Bronchial epithelial cell (primary cell): ENCODE measurements at regions not wholly inside any gene's neighbourhood (a gene's known extent, or its start where the extent isn't known, plus 50 kb on each side); places are given as distances from the start of the nearest gene placed in this dataset.
"Not testable (repeated sequence)": the region's sequence is repeated elsewhere in the genome, so short reads cannot be mapped to it uniquely, and the experiment has no call there.

Experiments
- DNase-seq: peaks from one replicate; pipeline ENCODE4 v3.0.0-alpha.2; 2010; ENCODE audit warnings: low read depth
- FAIRE-seq: peaks from 2 replicates; lab custom pipeline; 2011; peaks lifted over from hg19 to GRCh38; lab: Jason Lieb, UNC
- H3K27me3 ChIP-seq: 2 replicates; pipeline ENCODE4 v1.5.1; 2011; ENCODE audit warnings: low read length; ENCODE audit not compliant: control insufficient read depth, insufficient read depth
- H3K36me3 ChIP-seq: 2 replicates; pipeline ENCODE4 v1.5.1; 2011; ENCODE audit warnings: low read length; ENCODE audit not compliant: control insufficient read depth, insufficient read depth
- H3K4me3 ChIP-seq: 2 replicates; pipeline ENCODE4 v1.5.1; 2011; ENCODE audit warnings: mild to moderate bottlenecking, low read depth, low read length, control low read depth
- TF ChIP-seq, protein P1 (sequence below): IDR thresholded peaks from 2 replicates; pipeline ENCODE4 v1.5.1; 2011; ENCODE audit warnings: mild to moderate bottlenecking, moderate library complexity, low read length, control low read depth, inconsistent platforms; ENCODE audit not compliant: insufficient read depth, severe bottlenecking

DNA sequence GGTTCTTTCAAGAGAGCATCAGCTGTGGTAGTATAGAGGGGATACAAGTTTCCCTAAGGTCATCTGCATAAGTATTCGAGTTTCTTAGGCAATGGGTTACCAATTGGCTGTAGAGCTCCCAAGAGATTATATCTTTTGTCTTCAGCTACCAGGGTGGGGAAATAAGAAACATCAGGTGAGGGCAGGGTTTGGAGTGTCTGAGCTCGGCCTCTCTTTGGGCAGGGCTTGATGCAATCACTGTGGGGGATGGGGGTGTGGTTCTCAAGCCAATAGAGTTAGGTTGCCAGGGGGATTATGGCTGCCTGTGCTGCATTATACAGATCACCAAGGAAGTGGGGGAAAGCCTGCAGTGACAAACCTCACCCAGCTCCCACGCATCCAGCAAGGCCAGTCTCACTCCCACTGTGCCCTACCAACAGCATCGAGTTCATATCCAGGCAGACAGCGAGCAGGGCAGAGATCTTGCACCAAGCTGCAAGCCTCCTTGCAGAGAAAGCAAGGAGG lies 172.1 kb upstream of the MAGEE2 start:
- Histone ChIP-seq H3K4me3 (no peak overlapping the region), H3K36me3 (no peaks in the 10 kb centered on the region), H3K27me3 (no peaks in the 10 kb centered on the region)
- no peak for FAIRE-seq
- no peak for DNase-seq
- TF ChIP-seq, protein P1, sequence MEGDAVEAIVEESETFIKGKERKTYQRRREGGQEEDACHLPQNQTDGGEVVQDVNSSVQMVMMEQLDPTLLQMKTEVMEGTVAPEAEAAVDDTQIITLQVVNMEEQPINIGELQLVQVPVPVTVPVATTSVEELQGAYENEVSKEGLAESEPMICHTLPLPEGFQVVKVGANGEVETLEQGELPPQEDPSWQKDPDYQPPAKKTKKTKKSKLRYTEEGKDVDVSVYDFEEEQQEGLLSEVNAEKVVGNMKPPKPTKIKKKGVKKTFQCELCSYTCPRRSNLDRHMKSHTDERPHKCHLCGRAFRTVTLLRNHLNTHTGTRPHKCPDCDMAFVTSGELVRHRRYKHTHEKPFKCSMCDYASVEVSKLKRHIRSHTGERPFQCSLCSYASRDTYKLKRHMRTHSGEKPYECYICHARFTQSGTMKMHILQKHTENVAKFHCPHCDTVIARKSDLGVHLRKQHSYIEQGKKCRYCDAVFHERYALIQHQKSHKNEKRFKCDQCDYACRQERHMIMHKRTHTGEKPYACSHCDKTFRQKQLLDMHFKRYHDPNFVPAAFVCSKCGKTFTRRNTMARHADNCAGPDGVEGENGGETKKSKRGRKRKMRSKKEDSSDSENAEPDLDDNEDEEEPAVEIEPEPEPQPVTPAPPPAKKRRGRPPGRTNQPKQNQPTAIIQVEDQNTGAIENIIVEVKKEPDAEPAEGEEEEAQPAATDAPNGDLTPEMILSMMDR = no peak

DNA sequence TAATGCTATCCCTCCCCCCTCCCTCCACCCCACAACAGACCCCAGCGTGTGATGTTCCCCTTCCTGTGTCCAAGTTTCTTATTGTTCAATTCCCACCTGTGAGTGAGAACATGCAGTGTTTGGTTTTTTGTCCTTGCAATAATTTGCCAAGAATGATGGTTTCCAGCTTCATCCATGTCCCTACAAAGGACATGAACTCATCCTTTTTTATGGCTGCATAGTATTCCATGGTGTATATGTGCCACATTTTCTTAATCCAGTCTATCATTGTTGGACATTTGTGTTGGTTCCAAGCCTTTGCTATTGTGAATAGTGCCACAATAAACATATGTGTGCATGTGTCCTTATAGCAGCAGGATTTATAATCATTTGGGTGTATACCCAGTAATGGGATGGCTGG lies 176.3 kb upstream of the MAGEE2 start:
- H3K36me3 ChIP-seq, H3K4me3 ChIP-seq, DNase-seq, FAIRE-seq, H3K27me3 ChIP-seq: not testable (repeated sequence)

DNA sequence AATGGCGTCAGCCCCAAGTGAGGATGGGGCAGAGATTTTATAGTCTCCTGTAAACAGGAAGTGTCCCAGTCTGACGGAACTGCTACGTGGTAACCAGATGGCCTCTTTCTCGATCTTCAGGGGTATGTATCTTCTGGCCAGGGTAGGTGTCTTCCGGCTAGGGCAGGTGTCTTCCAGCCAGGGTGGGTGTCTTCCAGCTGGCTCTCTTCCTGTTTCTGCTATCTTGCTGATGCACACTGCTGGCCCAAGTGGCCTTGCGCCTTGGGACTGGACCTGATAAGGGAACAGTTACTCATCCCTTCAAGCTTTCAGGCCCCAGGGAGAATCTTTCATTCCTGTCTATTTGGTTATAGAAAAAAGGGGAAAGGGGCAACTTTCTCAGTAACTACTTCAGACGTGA lies 178.7 kb upstream of the MAGEE2 start:
- DNase-seq (no peak), FAIRE-seq (no peak)
- Histone ChIP-seq H3K4me3 (no peak overlapping the region), H3K36me3 (no peaks in the 10 kb centered on the region), H3K27me3 (no peaks in the 10 kb centered on the region)
- TF ChIP-seq, protein P1 = no peak

DNA sequence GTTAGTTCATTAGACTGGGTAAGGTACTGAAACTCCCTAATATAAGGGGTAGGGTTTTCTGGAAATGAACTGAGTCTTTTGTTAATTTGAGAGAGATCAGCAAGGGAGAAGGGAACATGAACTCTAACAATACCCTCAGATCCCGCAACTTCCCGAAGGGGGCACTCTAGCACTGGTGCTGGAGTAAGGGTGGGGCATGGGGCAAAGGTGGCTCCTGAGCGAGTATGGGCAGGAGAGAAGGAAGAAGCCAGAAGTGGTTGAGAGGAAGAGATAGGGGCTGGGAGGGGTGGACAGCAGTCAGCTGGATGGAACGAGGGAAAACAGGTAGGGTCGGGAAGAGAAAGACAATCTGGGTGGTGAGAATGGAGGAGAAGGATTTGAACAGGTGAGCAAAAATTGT lies 183.2 kb upstream of the MAGEE2 start:
- H3K4me3 ChIP-seq = no peak overlapping the region
- no peaks in the 10 kb centered on the region for H3K27me3 ChIP-seq
- TF ChIP-seq, protein P1 = no peak
- H3K36me3 ChIP-seq = no peaks in the 10 kb centered on the region
- FAIRE-seq (no peak), DNase-seq (no peak)

DNA sequence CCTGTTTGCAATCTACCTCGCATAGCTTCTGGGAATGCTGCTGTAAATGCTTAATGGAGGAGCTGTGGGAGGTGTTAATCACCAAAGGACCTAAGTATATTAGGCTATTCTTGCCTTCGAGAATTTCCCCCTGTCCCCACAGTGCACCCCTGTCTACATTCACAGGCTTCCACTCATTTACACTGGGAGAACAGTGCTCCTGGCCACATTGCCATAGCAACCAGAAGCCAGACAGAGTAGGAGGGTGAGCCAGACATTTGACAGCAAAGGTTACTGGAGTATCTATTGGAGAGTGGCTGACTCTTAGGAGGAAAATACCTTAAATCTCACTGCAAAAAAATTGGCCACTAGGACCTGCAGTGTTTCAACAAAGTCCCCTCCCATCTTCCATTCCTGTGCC lies 185.9 kb upstream of the PBDC1 start:
- TF ChIP-seq, protein P1 = no peak
- no peak for FAIRE-seq
- Histone ChIP-seq H3K4me3 (no peak overlapping the region), H3K27me3 (no peaks in the 10 kb centered on the region), H3K36me3 (no peaks in the 10 kb centered on the region)
- no peak for DNase-seq

DNA sequence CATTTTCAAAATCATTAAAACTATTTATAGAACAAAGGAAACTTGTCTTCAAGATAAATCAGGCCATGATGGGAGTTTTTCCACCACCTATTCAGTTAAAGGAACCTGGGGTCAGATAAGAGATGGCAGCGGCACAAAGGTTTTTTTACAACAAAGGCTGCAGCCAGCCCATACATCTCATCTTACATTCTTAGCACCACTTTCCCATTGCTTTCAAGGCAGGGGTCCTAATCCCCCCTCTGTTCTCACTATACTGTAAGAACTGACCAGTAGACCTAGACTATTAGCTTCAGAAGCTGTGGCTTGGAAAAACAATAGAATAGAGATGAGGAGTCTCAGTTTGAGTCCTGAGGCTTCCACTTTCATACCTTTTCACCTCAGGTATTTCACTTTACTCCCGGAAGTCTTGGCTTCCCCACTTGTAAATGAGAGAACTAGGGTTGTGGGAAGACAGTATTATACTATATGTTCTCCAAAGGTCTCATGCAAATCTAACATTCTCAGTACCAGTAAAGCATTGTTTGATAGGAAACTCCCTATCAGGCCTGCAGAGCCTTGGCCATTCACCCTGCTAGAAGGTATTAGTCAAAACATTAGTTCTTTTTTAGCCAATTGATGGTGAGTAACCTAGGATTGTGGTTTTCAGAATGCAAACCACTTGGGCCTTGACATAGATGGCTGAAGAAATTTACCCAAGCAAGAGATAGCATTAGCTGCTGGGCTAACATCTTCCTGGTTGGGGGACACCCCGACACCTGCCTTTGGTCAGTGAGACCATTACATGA lies 182.9 kb upstream of the PBDC1 start:
- no peak overlapping the region for H3K4me3 ChIP-seq
- TF ChIP-seq, protein P1 = no peak
- FAIRE-seq (no peak), DNase-seq (no peak)
- no peaks in the 10 kb centered on the region for H3K36me3 ChIP-seq
- no peaks in the 10 kb centered on the region for H3K27me3 ChIP-seq
